Osteocyte (in vitro differentiated cells): ENCODE measurements at regions not wholly inside any gene's neighbourhood (a gene's known extent, or its start where the extent isn't known, plus 50 kb on each side); places are given as distances from the start of the nearest gene placed in this dataset.
A peak's percentile ranks its signal among the peaks of the same experiment; 100 is the strongest.

Experiments used
- DNase-seq: peaks from one replicate; pipeline ENCODE4 v3.0.0; 2021; ENCODE audit warnings: mixed read lengths; ENCODE audit not compliant: unreplicated experiment; ENCODE audit errors: extremely low spot score
- H3K27ac Mint-ChIP-seq: one replicate; pipeline ENCODE4 v1.8.0; 2021; ENCODE audit warnings: mild to moderate bottlenecking, mixed read lengths; ENCODE audit not compliant: unreplicated experiment
- H3K27me3 Mint-ChIP-seq: one replicate; pipeline ENCODE4 v1.8.0; 2021; ENCODE audit warnings: mixed read lengths; ENCODE audit not compliant: unreplicated experiment
- H3K36me3 Mint-ChIP-seq: one replicate; pipeline ENCODE4 v1.8.0; 2021; ENCODE audit warnings: mixed read lengths; ENCODE audit not compliant: unreplicated experiment
- H3K4me1 Mint-ChIP-seq: one replicate; pipeline ENCODE4 v1.8.0; 2021; ENCODE audit warnings: mixed read lengths; ENCODE audit not compliant: unreplicated experiment
- H3K4me3 Mint-ChIP-seq: one replicate; pipeline ENCODE4 v1.8.0; 2021; ENCODE audit warnings: mild to moderate bottlenecking, moderate library complexity, mixed read lengths; ENCODE audit not compliant: unreplicated experiment
- H3K9me3 Mint-ChIP-seq: one replicate; pipeline ENCODE4 v1.8.0; 2021; ENCODE audit warnings: mixed read lengths; ENCODE audit not compliant: unreplicated experiment
- TF ChIP-seq, protein P1 (sequence below): fragments of 200-600 bp; sonication (generic); IDR thresholded peaks from 2 replicates; pipeline ENCODE4 v1.5.0; 2021; ENCODE audit warnings: antibody characterized with exemption, mild to moderate bottlenecking, moderate library complexity

DNA sequence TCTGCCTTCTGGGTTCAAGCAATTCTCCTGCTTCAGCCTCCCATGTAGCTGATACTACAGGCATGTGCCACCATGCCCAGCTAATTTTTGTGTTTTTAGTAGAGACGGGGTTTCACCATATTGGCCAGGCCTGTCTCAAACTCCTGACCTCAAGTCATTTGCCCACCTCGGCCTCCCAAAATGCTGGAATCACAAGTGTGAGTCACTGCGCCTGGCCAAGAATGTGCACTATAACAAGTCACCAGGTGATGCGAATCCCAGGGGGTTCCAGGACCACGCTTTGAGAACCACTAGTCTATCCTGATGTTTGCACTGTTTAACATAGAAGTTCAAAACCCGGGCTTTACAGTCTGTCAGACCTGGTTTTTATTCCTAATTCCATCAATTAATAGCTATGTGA lies 144.8 kb downstream of the SUCLG1 start:
- TF ChIP-seq, protein P1, sequence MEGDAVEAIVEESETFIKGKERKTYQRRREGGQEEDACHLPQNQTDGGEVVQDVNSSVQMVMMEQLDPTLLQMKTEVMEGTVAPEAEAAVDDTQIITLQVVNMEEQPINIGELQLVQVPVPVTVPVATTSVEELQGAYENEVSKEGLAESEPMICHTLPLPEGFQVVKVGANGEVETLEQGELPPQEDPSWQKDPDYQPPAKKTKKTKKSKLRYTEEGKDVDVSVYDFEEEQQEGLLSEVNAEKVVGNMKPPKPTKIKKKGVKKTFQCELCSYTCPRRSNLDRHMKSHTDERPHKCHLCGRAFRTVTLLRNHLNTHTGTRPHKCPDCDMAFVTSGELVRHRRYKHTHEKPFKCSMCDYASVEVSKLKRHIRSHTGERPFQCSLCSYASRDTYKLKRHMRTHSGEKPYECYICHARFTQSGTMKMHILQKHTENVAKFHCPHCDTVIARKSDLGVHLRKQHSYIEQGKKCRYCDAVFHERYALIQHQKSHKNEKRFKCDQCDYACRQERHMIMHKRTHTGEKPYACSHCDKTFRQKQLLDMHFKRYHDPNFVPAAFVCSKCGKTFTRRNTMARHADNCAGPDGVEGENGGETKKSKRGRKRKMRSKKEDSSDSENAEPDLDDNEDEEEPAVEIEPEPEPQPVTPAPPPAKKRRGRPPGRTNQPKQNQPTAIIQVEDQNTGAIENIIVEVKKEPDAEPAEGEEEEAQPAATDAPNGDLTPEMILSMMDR = no peak
- Mint-ChIP-seq H3K4me1 (no peaks in the 10 kb centered on the region), H3K36me3 (no peaks in the 10 kb centered on the region), H3K4me3 (no peak overlapping the region), H3K27me3 (peaks cover 22% of the 10 kb centered on the region), H3K27ac (no peak overlapping the region), H3K9me3 (no peaks in the 10 kb centered on the region)
- DNase-seq = no peak

- Mint-ChIP-seq H3K27ac (no peak overlapping the region), H3K4me3 (no peak overlapping the region), H3K4me1 (no peaks in the 10 kb centered on the region), H3K27me3 (peaks cover 14% of the 10 kb centered on the region), H3K36me3 (no peaks in the 10 kb centered on the region), H3K9me3 (no peaks in the 10 kb centered on the region)
- DNase-seq = no peak
- TF ChIP-seq, protein P1 = no peak
Measured at GRCh38 chr2:84309281-84309680, 149.8 kb downstream of the SUCLG1 start.

DNA sequence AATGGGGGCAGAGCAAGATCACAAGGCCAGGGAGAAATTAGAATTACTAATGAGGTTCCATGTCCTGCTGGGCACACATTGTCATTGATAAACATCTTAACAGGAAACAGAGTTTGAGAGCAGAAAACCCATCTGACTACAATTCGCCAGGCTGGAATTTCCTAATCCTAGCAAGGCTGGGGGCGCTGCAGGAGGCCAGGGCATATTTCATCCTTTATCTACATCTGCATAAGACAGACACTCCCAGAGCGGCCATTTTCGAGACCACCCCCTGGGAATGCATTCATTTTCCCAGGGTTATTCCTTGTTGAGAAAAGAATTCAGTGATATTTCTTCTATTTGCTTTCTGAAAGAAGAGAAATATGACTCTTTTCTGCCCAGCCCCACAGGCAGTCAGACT lies 152.7 kb downstream of the SUCLG1 start:
- Mint-ChIP-seq H3K36me3 (no peaks in the 10 kb centered on the region), H3K9me3 (no peaks in the 10 kb centered on the region), H3K27me3 (peaks cover 9% of the 10 kb centered on the region), H3K4me3 (no peak overlapping the region), H3K27ac (no peak overlapping the region), H3K4me1 (no peaks in the 10 kb centered on the region)
- no peak for DNase-seq
- TF ChIP-seq, protein P1 = no peak

GRCh38 chr2:84302513-84303412 lies 156.3 kb downstream of the SUCLG1 start:
- H3K27me3 Mint-ChIP-seq = no peaks in the 10 kb centered on the region

DNA sequence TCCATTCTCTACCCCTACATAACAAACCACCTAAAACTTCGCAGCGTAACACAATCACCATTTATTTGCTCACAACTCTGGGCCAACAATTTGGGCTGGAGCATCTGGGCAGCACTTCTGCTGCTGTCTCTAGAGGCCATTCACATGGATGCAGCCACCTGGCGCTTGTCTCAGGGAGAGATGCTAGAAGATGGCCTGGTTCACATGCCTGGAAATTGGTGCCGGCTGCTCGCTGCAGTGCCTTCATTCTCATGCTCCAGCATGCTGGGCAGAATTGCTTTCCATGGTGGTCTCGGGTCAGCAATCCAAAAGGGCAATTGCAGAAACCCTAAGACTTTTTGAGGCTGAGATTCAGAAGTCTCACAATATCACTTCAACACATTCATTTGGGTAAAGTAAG lies 157.4 kb downstream of the SUCLG1 start:
- H3K4me3 Mint-ChIP-seq = no peak overlapping the region
- no peaks in the 10 kb centered on the region for H3K9me3 Mint-ChIP-seq
- TF ChIP-seq, protein P1 = no peak
- no peaks in the 10 kb centered on the region for H3K4me1 Mint-ChIP-seq
- no peaks in the 10 kb centered on the region for H3K27me3 Mint-ChIP-seq
- no peak overlapping the region for H3K27ac Mint-ChIP-seq
- no peaks in the 10 kb centered on the region for H3K36me3 Mint-ChIP-seq
- DNase-seq = no peak

More at GRCh38 chr2:84302513-84303412, 156.3 kb downstream of the SUCLG1 start:
- H3K9me3 Mint-ChIP-seq = no peaks in the 10 kb centered on the region
- H3K36me3 Mint-ChIP-seq = no peaks in the 10 kb centered on the region
- no peak overlapping the region for H3K27ac Mint-ChIP-seq
- TF ChIP-seq, protein P1 = peak; percentile 79
- H3K4me1 Mint-ChIP-seq = no peaks in the 10 kb centered on the region
- DNase-seq = no peak
- H3K4me3 Mint-ChIP-seq = no peak overlapping the region
